HepG2 (cell line): ENCODE measurements at regions not wholly inside any gene's neighbourhood (a gene's known extent, or its start where the extent isn't known, plus 50 kb on each side); places are given as distances from the start of the nearest gene placed in this dataset.

Experiments
- PHF8 ChIP-seq: sonication (generic); formaldehyde crosslinking; IDR thresholded peaks from 2 replicates; pipeline ENCODE4 v1.5.0; 2020; ENCODE audit warnings: missing genetic modification reagents
- TF ChIP-seq, protein P1 (sequence below): sonication (generic); formaldehyde crosslinking; IDR thresholded peaks from 2 replicates; pipeline ENCODE4 v1.5.0; 2020; ENCODE audit warnings: mild to moderate bottlenecking, missing genetic modification reagents, moderate library complexity

DNA sequence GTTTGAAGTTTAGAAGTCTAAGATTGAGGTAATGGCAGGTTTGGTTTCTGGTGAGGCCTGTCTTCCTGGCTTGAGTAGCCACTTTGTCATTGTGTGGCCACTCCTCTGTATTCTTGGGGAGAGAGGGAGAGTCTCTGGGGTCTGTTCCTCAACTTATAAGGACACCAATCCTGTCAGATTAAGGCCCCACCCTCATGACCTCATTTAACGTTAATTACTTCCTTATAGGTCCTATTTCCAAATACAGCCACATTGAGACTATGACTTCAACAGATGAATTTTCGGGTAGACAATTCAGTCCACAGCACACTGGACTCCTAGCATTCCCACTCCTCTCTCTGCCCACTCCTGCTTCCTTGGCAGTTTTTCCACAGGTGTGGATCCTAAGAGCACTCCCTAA is 350.8 kb upstream of the CASK start:
- TF ChIP-seq, protein P1, sequence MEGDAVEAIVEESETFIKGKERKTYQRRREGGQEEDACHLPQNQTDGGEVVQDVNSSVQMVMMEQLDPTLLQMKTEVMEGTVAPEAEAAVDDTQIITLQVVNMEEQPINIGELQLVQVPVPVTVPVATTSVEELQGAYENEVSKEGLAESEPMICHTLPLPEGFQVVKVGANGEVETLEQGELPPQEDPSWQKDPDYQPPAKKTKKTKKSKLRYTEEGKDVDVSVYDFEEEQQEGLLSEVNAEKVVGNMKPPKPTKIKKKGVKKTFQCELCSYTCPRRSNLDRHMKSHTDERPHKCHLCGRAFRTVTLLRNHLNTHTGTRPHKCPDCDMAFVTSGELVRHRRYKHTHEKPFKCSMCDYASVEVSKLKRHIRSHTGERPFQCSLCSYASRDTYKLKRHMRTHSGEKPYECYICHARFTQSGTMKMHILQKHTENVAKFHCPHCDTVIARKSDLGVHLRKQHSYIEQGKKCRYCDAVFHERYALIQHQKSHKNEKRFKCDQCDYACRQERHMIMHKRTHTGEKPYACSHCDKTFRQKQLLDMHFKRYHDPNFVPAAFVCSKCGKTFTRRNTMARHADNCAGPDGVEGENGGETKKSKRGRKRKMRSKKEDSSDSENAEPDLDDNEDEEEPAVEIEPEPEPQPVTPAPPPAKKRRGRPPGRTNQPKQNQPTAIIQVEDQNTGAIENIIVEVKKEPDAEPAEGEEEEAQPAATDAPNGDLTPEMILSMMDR (CRISPR knock-in tag): no peak
- no peak for TF ChIP-seq PHF8
